Skin epidermis (tissue), 12 donors: ENCODE measurements at regions not wholly inside any gene's neighbourhood (a gene's known extent, or its start where the extent isn't known, plus 50 kb on each side); places are given as distances from the start of the nearest gene placed in this dataset.
"Not testable (repeated sequence)": the region's sequence is repeated elsewhere in the genome, so short reads cannot be mapped to it uniquely, and the experiment has no call there.

ENCODE experiments used
- H3K27ac ChIP-seq, 21 experiments: fragments of 200-600 bp; sonication (generic) in 11 of 21; one replicate each; pipeline ENCODE4 v1.5.0; 2020; ENCODE audit warnings: mild to moderate bottlenecking in 3 of 21, inconsistent platforms in 2 of 21, moderate library complexity in 2 of 21
- H3K4me3 ChIP-seq, 7 experiments: fragments of 200-600 bp; sonication (generic) in 2 of 7; one replicate each; pipeline ENCODE4 v1.5.0; 2020; ENCODE audit warnings: inconsistent platforms in 2 of 7, mild to moderate bottlenecking in 2 of 7, moderate library complexity in 1 of 7

GRCh38 chr10:93216341-93216985 is 142.8 kb downstream of the CYP26A1 start:
- Histone ChIP-seq H3K27ac (no peak overlapping the region), H3K4me3 (no peak overlapping the region)

GRCh38 chr10:93218386-93218785 is 144.7 kb downstream of the CYP26A1 start:
- Histone ChIP-seq H3K27ac (no peak overlapping the region), H3K4me3 (no peak overlapping the region)

GRCh38 chr10:93219347-93219746 is 145.7 kb downstream of the CYP26A1 start:
- no peak overlapping the region for H3K27ac ChIP-seq
- H3K4me3 ChIP-seq = no peak overlapping the region

GRCh38 chr10:93220296-93221170 is 146.8 kb downstream of the CYP26A1 start:
- no peak overlapping the region for H3K4me3 ChIP-seq
- no peak overlapping the region for H3K27ac ChIP-seq

- Histone ChIP-seq H3K27ac (no peak overlapping the region), H3K4me3 (no peak overlapping the region)
Measured at GRCh38 chr10:93221171-93221496, 147.4 kb downstream of the CYP26A1 start.

GRCh38 chr10:93221521-93221920 is 147.8 kb downstream of the CYP26A1 start:
- Histone ChIP-seq H3K27ac (no peak overlapping the region), H3K4me3 (no peak overlapping the region)

- Histone ChIP-seq H3K27ac (no peak overlapping the region), H3K4me3 (no peak overlapping the region)
Measured at GRCh38 chr10:93222211-93222754, 148.6 kb downstream of the CYP26A1 start.

GRCh38 chr10:93222876-93223275 is 149.2 kb downstream of the CYP26A1 start:
- Histone ChIP-seq H3K4me3 (no peak overlapping the region), H3K27ac (no peak overlapping the region)

- H3K4me3 ChIP-seq = no peak overlapping the region
- no peak overlapping the region for H3K27ac ChIP-seq
Measured at GRCh38 chr10:93223336-93223735, 149.6 kb downstream of the CYP26A1 start.

GRCh38 chr10:93224005-93224779 is 150.5 kb downstream of the CYP26A1 start:
- Histone ChIP-seq H3K27ac (no peak overlapping the region), H3K4me3 (no peak overlapping the region)

GRCh38 chr10:93225938-93226337 is 152.2 kb downstream of the CYP26A1 start:
- Histone ChIP-seq H3K27ac (no peak overlapping the region), H3K4me3 (no peak overlapping the region)

GRCh38 chr10:93226619-93227018 is 152.9 kb downstream of the CYP26A1 start:
- H3K4me3 ChIP-seq = no peak overlapping the region
- H3K27ac ChIP-seq = no peak overlapping the region

GRCh38 chr10:93230596-93230995 is 156.9 kb downstream of the CYP26A1 start:
- not testable (repeated sequence) for H3K4me3 ChIP-seq

GRCh38 chr10:93232159-93232558 is 158.5 kb downstream of the CYP26A1 start:
- H3K27ac ChIP-seq, H3K4me3 ChIP-seq: not testable (repeated sequence)

More at GRCh38 chr10:93230596-93230995, 156.9 kb downstream of the CYP26A1 start:
- H3K27ac ChIP-seq = not testable (repeated sequence)

GRCh38 chr10:93234940-93235339 is 161.2 kb downstream of the CYP26A1 start:
- H3K4me3 ChIP-seq, H3K27ac ChIP-seq: not testable (repeated sequence)

GRCh38 chr10:93235686-93236085 is 162.0 kb downstream of the CYP26A1 start:
- H3K4me3 ChIP-seq = no peak overlapping the region
- no peak overlapping the region for H3K27ac ChIP-seq

GRCh38 chr10:93236393-93237040 is 162.8 kb downstream of the CYP26A1 start:
- Histone ChIP-seq H3K27ac (no peak overlapping the region), H3K4me3 (no peak overlapping the region)

- Histone ChIP-seq H3K4me3 (no peak overlapping the region), H3K27ac (no peak overlapping the region)
Measured at GRCh38 chr10:93245147-93245546, 171.5 kb downstream of the CYP26A1 start.

GRCh38 chr10:93245779-93246178 is 172.1 kb downstream of the CYP26A1 start:
- no peak overlapping the region for H3K4me3 ChIP-seq
- no peak overlapping the region for H3K27ac ChIP-seq
